ENCODE measurements at regions not wholly inside any gene's neighbourhood (a gene's known extent, or its start where the extent isn't known, plus 50 kb on each side); places are given as distances from the start of the nearest gene placed in this dataset.

- TF ChIP-seq REST (IDR thresholded peaks at IDR 0.05; ENCODE audit: insufficient read depth in 1 of 2, low read depth in 2 of 2, low read length in 2 of 2) (no peak), SIN3A (IDR thresholded peaks at IDR 0.05; ENCODE audit: borderline replicate concordance, insufficient read depth, low read length) (no peak), TAF1 (IDR thresholded peaks at IDR 0.05; ENCODE audit: borderline replicate concordance, insufficient read depth, low read length) (no peak), POLR2AphosphoS5 (IDR thresholded peaks at IDR 0.05; ENCODE audit: low read depth, low read length) (no peak), FOXP2 (optimal IDR thresholded peaks at IDR 0.05; ENCODE audit: borderline replicate concordance, extremely low read depth, extremely low read length, insufficient read depth) (no peak)
Observed at GRCh38 chr1:94591823-94592570, 50.4 kb upstream of the F3 start.
